ENCODE measurements at regions not wholly inside any gene's neighbourhood (a gene's known extent, or its start where the extent isn't known, plus 50 kb on each side); places are given as distances from the start of the nearest gene placed in this dataset.
"Not testable (repeated sequence)": the region's sequence is repeated elsewhere in the genome, so short reads cannot be mapped to it uniquely, and the experiment has no call there.

DNA sequence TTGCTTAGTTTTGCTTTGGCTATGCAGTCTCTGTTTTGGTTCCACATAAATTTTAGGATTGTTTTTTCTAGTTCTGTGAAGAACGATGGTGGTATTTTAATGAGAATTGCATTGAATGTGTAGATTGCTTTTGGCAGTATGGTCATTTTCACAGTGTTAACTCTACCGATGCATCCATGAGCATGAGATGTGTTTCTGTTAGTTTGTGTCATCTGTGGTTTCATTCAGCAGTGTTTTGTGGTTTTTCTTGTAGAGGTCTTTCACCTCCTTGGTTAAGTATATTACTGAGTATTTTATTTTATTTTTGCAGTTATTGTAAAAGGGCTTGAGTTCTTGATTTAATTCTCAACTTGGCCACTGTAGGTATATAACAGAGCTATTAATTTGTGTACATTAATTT is 78.2 kb upstream of the ZNF92 start:
- H3K4me3 ChIP-seq (ENCODE audit: low read depth, low read length) = no peak overlapping the region
- TF ChIP-seq, protein P1, sequence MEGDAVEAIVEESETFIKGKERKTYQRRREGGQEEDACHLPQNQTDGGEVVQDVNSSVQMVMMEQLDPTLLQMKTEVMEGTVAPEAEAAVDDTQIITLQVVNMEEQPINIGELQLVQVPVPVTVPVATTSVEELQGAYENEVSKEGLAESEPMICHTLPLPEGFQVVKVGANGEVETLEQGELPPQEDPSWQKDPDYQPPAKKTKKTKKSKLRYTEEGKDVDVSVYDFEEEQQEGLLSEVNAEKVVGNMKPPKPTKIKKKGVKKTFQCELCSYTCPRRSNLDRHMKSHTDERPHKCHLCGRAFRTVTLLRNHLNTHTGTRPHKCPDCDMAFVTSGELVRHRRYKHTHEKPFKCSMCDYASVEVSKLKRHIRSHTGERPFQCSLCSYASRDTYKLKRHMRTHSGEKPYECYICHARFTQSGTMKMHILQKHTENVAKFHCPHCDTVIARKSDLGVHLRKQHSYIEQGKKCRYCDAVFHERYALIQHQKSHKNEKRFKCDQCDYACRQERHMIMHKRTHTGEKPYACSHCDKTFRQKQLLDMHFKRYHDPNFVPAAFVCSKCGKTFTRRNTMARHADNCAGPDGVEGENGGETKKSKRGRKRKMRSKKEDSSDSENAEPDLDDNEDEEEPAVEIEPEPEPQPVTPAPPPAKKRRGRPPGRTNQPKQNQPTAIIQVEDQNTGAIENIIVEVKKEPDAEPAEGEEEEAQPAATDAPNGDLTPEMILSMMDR (IDR thresholded peaks at IDR 0.05; ENCODE audit: low read depth, low read length, missing control alignments) = no peak
- no peak for DNase-seq (ENCODE audit: low read depth)

DNA sequence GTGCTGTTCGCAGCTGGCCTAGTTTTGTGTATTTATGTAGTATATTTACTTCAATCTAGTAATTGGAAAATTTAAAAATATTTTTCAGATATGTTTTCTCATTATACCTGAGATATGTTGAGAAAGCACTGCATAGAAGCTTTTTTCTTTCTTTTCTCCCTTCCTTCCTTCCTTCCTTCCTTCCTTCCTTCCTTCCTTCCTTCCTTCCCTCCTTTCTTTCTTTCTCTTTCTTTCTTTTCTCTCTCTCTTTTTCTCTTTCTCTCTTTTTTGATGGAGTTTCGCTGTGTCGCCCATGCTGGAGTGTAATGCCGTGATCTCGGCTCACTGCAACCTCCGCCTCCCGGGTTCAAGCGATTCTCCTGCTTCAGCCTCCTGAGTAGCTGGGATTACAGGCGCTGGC is 83.3 kb upstream of the ZNF92 start:
- H3K4me3 ChIP-seq (ENCODE audit: low read depth, low read length); DNase-seq (ENCODE audit: low read depth): not testable (repeated sequence)

DNA sequence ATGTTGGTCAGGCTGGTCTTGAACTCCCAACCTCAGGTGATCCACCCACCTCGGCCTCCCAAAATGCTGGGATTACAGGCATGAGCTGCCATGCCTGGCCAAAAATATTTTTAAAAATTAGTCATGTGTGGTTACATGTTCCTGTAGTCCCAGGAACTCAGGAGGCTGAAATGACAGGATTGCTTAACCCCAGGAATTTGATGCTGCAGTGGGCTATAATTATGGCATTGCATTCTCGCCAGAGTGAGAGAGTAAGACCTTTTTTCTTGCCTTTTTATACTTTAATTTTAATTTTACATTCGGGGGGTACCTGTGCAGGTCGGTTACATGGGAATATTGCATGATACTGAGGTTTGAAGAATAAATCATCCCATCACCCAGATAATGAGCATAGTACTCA is 86.6 kb upstream of the ZNF92 start:
- TF ChIP-seq, protein P1 (IDR thresholded peaks at IDR 0.05; ENCODE audit: low read depth, low read length, missing control alignments) = no peak
- DNase-seq (ENCODE audit: low read depth) = no peak

DNA sequence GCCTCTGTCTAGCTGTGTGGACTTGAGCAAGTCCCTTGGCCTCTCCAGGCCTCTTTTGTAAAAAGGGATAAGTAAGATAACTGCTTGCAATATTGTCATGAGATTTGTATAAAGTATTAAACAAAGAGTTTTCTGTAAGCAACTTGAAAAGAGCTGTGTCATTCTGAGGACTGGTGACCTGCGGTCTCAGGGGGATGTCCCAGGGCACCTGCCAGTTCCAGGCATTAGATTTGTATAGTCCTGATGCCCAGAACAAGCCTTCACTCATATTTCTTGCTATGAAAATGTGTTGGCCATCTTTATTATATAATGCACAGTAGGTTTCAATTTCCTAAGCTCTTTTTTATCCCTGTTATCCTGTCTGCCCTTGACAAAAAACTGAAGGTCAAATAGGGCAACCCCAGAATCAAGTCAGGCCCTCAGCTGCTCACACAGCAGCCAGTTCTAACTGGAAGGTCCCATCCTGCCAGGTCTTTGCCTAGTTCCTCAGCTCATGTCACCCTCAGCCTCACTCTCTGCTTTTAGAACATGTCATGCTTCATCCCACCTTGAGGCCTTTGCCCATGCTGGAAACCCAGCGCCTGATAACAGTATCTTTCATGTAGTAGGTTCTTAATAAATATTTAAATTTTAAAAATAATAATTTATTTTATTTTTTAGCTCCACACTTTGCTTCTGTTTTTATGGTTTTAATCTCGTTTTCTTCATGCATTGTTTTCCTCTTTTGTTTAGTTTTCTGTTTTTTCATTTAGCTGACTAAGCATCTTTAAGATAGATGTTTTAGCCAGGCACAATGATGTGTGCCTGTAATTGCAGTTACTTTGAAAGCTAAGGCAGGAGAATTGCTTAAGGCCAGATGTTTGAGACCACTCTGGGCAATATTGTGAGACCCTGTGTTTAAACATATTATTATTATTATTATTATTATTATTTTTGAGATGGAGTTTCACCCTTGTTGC is 87.5 kb upstream of the ZNF92 start:
- H3K4me3 ChIP-seq (ENCODE audit: low read depth, low read length) = no peak overlapping the region
- DNase-seq (ENCODE audit: low read depth) = no peak
- TF ChIP-seq, protein P1 (IDR thresholded peaks at IDR 0.05; ENCODE audit: low read depth, low read length, missing control alignments) = no peak

More for the DNA sequence above, 86.6 kb upstream of the ZNF92 start:
- no peak overlapping the region for H3K4me3 ChIP-seq (ENCODE audit: low read depth, low read length)

DNA sequence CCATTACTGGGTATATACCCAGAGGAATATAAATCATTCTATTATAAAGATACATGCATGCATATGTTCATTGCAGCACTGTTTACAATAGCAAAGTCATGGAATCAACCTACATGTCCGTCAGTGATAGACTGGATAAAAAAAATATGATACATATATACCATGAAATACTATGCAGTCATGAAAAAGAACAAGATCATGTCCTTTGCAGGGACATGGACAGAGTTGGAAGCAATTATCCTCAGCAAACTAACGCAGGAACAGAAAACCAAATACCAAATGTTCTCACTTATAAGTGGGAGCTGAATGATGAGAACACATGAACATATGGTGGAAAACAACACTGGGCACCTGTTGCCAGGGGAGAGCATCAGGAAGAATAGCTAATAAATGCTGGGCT is 88.4 kb upstream of the ZNF92 start:
- not testable (repeated sequence) for H3K4me3 ChIP-seq (ENCODE audit: low read depth, low read length); DNase-seq (ENCODE audit: low read depth)

DNA sequence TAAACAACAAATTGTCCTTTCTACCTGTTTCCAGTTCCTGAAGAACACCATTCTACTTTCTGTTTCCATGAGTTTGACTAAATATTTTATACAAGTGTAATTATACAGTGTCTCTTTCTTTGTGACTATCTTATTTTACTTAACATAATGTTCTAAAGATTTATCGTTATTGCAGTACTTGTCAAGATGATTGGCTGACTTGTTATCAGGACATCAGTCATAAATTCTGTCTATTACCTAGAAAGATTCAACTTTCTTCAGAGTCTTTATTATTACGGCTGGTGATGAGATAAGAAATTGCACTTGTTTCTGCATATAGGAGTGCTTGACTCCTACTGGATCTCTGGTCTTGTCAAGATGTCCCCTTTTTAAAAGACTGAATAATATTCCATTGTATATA is 93.9 kb upstream of the ZNF92 start:
- TF ChIP-seq, protein P1 (IDR thresholded peaks at IDR 0.05; ENCODE audit: low read depth, low read length, missing control alignments) = no peak
- DNase-seq (ENCODE audit: low read depth) = no peak
- H3K4me3 ChIP-seq (ENCODE audit: low read depth, low read length) = no peak overlapping the region

DNA sequence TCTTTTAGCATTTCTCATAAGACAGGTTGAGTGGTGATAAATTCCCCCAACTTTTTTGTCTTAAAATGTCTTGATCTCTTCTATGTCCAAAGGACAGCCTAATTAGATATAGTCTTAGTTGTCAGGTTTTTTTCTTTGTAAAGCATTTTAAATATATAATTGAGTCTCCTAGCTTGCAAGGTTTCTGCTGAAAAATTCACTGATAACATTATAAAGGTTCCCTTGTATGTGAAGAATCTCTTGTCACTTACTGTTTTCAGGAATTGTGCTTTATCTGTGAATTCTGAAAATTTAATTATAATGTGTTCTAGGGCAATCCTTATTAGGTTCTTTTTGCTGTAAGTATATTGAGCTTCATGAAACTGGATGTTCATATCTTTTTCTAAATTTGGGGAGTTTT is 96.8 kb upstream of the ZNF92 start:
- H3K4me3 ChIP-seq (ENCODE audit: low read depth, low read length) = no peak overlapping the region
- TF ChIP-seq, protein P1 (IDR thresholded peaks at IDR 0.05; ENCODE audit: low read depth, low read length, missing control alignments) = no peak
- DNase-seq (ENCODE audit: low read depth) = no peak

DNA sequence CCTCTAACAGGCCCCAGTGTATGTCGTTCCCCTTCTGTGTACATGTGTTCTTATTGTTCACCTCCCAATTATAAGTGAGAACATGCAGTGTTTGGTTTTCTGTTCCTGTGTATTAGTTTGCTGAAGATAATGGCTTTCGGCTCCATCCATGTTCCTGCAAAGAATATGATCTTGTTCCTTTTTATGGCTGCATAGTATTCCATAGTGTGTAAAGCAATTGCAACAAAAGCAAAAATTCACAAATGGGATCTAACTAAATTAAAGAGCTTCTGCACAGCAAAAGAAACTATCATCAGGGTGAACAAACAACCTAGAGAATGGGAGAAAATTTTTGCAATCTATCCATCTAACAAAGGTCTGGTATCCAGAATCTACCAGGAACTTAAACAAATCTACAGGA is 102.2 kb upstream of the ZNF92 start:
- DNase-seq (ENCODE audit: low read depth) = not testable (repeated sequence)

More for the DNA sequence above, 102.2 kb upstream of the ZNF92 start:
- H3K4me3 ChIP-seq (ENCODE audit: low read depth, low read length) = not testable (repeated sequence)
